AG10803 (cell line): ENCODE measurements at regions not wholly inside any gene's neighbourhood (a gene's known extent, or its start where the extent isn't known, plus 50 kb on each side); places are given as distances from the start of the nearest gene placed in this dataset.

Experiments
- DNase-seq: peaks from one replicate; pipeline ENCODE4 v3.0.0; 2010; ENCODE audit warnings: low read depth
- H3K4me3 ChIP-seq: 2 replicates; pipeline ENCODE4 v1.5.1; 2011; ENCODE audit warnings: mild to moderate bottlenecking, low read length, control low read depth
- CTCF ChIP-seq: conservative IDR thresholded peaks from 2 replicates; pipeline ENCODE4 v1.5.1; 2011; ENCODE audit warnings: mild to moderate bottlenecking, low read length, control low read depth, inconsistent platforms

- TF ChIP-seq CTCF, result no peak
- H3K4me3 ChIP-seq, result no peak overlapping the region
- DNase-seq, result no peak
These were observed 104.9 kb downstream of the VPREB1 start for GRCh38 chr22:22349455-22349836.

GRCh38 chr22:22351366-22351765 is 106.8 kb downstream of the VPREB1 start:
- H3K4me3 ChIP-seq, result no peak overlapping the region
- no peak for DNase-seq
- no peak for TF ChIP-seq CTCF

- no peak for TF ChIP-seq CTCF
- no peak for DNase-seq
- H3K4me3 ChIP-seq, result no peak overlapping the region
These were observed 107.9 kb downstream of the VPREB1 start for GRCh38 chr22:22352371-22352999.

GRCh38 chr22:22355096-22355834 is 110.7 kb downstream of the VPREB1 start:
- TF ChIP-seq CTCF, result no peak
- no peak overlapping the region for H3K4me3 ChIP-seq
- no peak for DNase-seq

- DNase-seq, result peak; percentile 56
- H3K4me3 ChIP-seq, result no peak overlapping the region
- peak; percentile 66 for TF ChIP-seq CTCF
These were observed 112.7 kb downstream of the VPREB1 start for GRCh38 chr22:22357024-22357883.

- no peak for TF ChIP-seq CTCF
- no peak overlapping the region for H3K4me3 ChIP-seq
- no peak for DNase-seq
These were observed 113.6 kb downstream of the VPREB1 start for GRCh38 chr22:22358152-22358551.

- DNase-seq, result no peak
- no peak overlapping the region for H3K4me3 ChIP-seq
- no peak for TF ChIP-seq CTCF
These were observed 114.1 kb downstream of the VPREB1 start for GRCh38 chr22:22358686-22359085.
